A204.1 (cell line): ENCODE measurements at regions not wholly inside any gene's neighbourhood (a gene's known extent, or its start where the extent isn't known, plus 50 kb on each side); places are given as distances from the start of the nearest gene placed in this dataset.

ENCODE experiments used
- FAIRE-seq: peaks from 2 replicates; lab custom pipeline; 2012; peaks lifted over from hg19 to GRCh38; lab: Jason Lieb, UNC

DNA sequence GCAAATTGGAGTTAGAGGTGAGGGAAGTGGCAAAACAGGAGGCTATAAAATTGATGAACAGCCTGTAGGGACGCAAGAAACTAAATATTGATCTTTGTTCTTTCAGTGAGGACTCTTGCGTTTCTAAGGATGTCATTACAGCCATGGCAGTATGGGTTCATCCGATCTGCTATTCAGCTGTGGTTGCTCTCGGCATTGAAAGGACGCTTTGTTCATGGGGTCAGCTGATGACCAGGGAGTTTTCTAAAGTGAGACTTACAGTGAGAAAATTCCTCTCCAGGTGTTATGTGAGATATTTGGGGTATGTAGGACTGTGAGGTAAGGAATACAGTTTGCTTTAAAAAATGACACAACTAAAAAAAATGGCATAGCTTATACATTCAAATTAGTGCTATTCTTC, 52.7 kb upstream of the PELI1 start:
- FAIRE-seq, result no peak

DNA sequence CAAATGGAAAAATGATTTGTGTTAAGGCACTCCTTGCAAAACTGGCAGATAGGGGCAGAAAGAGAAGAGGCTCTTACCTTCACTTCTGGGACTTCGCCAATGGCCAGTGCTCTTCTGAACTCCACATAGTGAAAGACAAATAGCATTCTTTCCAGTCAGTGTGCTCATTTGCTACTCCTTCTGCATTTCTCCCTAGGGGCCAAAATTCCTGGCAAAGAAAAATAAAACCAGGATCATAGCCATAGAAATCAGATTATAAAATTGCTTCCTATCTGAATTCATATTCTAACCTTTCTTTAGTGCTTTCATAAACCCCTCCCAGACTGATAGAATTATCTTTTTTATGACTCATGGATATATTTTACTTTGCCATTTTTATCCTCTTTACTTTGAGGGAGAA, 56.9 kb upstream of the PELI1 start:
- no peak for FAIRE-seq

DNA sequence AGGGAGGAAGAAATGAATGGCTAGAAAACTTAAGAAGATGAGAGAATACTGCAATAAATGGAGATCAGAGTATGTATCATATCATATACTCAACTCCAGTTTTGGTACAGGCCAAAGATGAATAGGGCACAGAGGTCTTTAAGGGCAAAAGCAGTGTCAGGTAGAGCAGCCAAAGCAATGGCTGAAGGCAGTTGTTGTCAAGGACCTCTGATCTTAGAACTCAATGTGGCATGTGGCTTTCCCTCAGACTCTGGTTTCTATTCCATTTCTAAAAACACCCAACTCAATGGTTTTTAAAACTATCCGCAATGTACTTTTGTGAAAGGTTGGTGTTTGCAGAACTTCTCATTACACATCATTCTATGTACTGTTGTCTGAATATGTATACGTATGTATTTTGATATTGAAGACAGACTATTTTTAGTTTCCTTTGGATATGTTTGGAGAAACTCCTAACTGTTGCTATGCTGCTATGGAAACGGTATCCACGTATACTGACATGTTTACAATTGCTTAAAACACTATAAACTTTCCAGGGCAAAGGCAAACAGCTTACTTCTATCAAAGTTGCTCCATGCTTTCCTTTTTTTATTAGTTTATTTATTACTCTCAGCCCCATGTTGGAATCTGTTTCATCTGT, 58.1 kb upstream of the PELI1 start:
- no peak for FAIRE-seq

DNA sequence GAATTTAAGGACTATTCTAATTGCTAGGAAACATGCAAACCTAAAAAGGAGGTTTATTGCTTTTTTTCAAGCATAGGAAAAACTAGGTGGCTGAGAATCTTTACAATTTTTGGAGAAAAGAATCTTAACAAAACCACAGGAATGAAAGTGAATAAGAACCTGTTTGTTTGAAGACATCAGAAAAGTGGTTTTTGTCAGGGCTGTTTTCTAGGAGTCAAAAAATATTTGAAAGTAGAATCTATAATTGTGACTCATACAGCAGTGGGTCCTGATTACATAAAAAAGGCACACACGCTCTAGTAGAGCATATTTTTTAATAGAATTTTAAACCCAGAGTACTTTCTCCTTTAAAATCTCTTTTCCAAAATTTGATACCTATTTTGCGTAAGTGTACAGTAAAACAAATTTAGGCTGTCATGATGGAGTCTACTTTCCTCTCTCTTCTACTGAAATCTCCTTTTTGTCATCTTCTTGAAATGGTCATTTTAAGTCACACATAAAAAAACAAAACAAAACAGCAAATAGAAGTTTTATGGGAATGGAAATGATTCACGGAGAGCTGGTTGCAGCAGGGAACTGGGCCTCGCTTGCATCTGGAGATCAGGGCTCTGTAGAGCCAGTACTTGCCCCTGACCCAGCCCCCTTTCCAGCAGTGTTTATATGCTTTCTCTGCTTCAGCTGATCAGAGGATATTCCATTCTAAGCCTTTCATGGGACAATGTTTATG, 59.1 kb upstream of the PELI1 start:
- no peak for FAIRE-seq

DNA sequence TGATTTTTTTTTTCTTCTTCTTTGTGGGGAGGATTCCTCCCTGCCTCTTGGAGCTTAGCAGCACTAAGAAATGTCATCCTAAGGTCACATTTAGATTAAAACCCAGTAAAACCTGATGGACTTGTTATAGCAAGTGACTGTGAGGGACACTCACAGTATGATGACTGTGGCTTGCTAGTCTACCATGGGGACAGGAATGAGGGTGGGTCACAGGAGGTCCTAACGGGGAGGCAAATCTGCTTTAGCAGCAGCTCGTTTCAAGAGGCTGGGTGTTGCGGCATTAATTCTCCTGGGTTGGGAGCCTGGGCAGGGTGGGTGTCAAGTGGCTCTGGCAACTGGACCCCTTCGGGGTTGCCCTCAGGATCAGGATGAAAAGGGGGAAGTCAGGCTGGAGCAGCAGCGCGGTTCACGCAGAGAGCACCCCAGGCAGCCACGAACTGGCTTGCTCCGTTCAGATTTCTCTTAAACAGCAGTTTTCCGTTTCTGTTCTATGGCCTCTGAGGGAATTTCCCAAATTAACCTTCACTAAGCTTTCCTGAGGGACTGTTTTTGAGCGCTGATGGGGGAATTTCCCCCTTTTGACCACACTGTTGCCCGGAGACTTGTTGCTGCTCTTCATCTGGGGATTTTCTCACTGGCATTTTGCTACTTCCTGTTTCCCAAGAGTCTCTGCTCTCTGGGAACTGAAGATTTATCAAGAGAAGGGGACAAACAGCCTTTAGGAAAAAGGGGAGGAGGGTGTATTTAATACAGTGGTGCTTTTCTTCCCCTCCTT, 59.8 kb upstream of the PELI1 start:
- FAIRE-seq, result no peak

DNA sequence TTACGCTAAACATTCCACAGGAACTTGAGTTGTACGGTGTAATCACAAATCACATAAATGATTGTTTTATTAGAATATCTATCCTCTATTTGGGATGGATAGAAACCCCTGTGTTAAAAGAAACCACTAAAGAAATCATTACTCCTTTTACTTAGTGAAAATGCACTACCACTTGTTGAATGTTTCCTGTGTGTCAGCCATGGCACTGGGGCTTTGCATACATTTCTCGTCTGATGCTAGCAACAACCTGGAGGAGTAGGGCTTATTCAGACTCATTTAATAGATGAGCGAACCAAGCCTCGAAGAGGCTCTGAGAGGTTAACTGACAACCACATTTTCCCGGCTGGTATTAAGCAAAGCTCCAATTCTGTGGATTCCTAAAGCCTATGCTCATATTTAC, 60.5 kb upstream of the PELI1 start:
- FAIRE-seq, result no peak

DNA sequence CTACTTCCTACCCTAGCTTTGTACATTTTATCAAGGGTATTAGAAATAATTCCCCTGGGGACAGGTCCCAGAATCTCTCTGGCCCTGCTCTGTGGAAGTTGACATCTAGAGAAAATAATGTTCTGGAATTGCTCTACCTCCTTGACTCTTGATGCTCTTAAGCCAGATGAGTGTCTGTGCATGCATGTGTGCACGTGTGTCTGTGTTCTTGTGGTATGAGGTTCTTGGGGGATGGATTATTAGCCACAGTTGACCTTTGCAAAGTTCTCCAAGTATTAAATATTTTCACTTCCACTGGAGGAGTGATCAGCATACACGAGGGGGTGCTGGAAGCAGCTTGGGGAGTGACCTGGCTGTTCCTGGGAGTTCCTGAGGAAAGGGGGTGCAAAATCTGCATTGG, 61.2 kb upstream of the PELI1 start:
- FAIRE-seq, result no peak

DNA sequence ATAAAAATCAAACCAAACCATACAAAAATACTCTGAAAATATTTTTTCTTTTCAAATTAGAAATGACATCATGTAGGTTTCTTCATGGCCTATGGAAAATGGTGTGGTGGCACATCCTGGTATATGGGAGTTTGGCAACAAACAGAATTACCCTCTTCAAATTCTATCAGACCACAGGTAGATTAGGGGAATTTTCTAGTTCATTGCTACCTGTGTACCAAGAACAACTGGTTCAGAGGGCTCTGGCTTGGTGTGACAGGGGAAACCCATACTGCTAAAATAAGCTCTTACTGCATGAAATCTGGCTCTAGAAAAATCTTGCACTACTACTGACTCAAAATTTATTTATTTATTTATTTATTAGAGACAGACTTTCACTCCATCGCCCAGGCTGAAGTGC, 63.4 kb upstream of the PELI1 start:
- FAIRE-seq, result no peak

DNA sequence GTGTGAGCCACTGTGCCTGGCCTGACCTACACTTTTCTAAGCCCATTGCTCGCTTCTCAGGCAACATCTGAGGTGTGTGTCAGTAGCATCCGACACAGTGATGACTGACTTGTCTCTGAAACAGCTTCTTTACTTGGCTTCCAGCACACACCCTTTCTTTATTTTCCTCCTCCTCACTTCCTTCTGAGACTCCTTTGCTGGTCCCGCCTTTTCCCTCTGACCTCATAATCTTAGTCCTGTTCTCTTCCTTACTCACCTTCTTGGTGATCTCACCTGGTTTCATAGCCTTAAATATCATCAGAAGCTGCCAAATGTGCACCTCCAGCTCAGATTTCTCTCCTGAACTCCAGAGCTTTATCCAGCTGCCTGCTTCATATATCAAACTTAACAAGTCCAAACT, 66.6 kb upstream of the PELI1 start:
- FAIRE-seq, result no peak

DNA sequence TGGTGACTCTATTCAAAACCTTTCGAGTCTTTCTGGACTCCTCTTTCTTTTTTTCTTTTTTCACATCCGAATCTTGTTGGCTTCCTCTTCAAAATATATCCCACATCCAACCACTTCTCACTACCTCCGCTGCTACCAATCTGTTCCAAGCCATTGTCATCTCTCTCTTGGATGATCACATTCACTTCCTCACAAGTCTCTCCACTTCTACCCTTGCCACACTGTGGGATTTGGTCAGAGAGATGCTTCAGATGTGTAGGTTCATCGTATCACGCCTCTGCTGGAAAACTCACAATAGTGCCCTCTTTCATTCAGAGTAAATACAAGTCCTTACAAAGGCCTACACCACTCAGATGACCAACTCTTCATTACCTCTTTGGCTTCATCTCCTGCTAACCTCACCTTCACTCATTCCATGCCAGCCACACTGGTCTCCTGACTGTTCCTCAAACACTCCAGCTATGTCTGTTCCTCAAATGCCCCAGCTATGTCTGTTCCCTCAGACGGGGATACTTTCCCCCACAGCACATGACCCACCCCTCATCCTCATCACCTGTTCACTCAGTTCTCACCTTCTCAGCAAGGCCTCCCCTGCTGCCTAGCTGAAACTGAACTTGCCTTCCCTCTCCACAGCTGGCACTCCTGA, 67.2 kb upstream of the PELI1 start:
- no peak for FAIRE-seq

DNA sequence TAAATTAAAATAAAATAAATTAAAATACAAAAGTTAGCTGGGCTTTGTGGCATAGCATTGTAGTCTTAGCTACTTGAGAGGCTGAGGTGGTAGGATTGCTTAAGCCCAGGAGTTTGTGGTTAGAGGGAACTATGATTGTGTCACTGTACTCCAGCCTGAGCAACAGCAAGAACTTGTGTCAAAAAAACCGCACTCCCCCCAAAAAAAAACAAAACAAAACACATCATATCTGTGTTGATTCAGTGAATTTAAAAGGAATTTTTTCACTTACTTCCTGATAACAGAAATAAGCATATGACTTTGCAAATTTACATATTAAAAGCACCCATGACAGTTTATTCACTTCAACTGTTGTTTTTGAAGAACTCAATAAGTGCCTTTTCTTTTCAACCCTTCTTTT, 68.1 kb upstream of the PELI1 start:
- FAIRE-seq, result no peak

DNA sequence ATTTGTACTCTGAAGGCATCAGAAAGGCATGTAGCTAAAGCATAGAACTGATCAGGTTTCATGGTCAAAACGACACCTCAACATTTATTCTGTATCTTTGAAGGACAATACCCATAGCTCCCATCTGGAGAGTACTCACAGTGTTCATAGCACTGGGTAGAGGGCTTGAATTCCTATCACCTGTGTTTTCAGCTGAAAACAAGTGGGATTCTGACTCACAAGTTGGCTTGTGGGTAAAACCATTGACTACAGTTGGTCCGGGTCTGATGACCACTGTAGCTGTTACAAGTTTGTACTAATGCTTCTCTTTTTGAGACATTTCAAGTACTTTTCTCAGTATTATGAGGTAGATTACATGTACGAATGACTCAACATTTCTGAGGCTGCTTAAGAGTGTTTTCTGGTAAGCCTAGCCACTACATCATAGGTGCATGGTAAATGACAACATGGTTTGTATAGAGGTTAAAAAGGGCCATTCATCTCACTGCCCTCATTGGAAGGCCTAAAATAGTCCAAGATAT, 68.6 kb upstream of the PELI1 start:
- no peak for FAIRE-seq

DNA sequence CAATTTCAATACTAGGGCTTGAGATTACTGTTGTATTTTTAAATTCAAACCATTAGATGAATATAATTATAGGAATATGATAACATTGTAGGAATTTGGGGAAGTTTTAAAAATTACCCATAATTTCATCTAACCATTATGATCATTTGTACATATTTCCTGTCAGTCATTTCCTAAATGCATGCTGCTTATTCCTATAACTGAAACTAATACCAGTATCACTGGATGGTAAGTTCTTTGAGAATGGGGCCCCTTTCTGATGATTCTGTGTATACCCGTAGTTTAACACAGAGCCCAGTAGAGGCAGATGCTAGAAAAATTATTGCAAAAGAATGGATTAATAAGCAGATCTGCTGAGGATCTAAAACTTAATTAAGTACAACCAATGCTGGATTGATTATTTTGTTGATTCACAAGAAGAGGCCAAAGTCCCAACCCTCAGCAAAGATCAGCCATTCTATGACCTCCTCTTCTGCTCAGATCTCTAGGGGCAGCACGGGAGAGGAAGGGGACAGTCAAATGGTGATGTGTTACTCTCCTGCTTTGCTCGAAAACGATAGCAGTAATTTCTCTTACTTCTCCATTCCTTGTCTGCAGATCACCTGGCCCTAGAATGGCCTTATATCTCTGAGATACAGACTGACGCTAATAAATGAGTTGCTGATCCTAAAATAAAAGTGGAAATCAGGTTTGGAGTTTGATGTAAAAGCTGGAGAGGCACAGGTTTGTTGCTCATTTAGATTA, 69.5 kb upstream of the PELI1 start:
- FAIRE-seq, result no peak

DNA sequence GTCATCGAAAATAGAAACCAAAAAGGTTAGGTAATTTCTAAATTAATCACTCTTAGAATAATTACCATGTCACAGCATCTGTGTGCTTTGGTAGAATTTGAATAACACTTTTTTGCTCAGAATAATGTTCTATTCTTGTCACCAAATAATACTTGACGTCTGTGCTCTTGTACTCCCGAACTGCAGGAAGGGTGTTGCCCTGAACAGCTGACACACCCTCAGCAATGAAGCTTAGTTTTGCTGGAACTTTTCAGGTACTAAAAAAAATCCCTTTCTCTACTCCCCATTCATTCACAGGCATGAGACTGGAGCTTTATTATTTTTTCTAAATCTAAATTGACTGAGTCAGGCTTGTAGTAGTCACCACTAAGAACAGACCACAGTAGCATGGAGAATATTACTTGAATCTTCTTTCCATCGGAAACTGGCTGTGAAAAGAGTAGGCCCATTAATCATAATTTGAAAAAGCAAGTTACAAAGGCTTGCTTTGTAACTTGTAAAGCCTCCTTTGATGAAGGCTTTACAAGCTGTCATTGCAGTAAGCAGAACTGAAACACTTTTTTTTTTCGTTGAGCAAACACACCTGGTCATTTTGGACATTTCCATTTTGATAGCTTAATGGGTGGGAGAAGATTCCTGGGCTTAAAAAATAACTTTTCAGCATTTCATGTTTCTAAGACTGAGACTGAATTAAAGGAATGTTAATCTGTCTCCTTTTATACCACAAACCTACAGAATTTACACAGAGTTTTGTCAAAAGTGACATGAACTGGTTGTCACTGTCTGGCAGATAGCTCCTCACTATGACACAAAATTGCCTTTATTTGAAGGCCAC, 70.3 kb upstream of the PELI1 start:
- FAIRE-seq, result no peak

DNA sequence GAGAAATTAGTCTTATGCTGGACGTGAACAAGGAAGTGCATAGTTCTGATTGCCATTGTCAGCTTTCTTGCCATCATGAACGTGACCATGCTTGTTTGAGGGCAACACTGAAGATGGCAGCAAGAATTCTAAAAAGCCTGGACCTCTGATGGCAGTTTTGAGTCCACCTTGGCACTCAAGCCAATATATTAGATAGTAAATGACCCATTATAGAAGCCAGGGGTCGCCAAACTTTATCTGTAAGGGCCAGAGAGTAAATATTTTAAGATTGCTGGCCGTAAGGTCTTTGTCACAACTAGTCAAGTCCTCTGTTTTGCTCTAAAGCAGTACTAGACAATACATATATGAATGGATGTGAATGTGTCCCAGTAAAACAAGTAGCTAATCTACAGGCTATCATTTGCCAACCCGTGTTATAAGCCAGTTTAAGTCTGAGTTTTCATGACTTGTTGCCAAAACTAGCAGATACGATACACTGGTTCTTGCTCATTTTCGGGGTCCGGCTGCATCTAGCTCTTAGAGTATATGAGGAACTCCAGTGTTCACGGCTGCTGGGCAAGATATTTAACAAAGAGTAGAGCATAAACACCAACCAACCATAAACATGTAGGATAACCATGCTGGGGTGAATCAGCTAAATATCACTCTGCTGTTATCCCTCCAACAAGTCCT, 73.1 kb upstream of the PELI1 start:
- FAIRE-seq, result no peak

DNA sequence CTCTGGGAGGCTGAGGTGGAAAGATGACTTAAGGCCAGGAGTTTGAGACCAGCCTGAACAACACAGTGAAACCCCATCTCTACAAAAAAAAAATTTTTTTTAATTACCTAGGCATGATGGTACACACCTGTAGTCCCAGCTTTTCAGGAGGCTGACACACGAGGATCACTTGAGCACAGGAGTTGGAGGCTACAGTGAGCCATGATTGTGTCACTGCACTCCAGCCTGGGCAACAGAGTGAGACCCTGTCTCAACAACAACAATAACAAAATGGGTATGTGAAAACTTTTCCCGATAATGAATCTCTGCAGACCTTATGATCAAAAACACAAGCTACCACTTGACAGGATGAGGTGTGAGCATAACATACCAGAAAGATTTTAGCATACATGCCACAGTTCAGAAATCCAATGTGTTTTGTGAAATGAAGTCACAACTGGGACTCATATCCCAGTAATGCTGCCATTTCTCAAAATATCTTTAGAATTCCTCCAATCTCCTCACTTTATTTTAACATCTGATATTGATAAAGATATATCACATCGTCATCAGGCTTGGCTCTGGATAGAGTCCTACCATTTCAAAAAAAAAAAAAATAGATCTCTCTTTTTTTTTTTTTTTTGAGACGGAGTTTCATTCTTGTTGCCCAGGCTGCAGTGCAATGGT, 74.0 kb upstream of the PELI1 start:
- FAIRE-seq, result no peak

DNA sequence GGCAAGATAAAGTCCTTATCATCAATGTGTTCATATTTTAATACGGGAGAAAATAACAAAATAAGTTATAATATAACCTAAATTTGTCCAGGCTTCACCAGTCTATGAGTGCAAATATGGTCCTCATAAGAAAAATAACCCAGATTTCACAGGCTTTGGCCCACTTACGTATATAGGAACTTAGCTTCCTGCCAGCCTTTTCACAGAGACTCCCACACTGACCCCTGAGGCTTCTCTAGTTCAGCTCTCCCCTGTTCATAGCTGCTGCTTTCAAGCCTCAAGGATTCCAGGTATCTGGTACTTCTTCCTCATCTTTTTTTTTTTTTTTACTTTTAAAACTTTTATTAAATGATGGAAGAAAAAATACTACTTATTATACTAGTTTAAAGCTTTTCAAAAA, 74.9 kb upstream of the PELI1 start:
- FAIRE-seq, result no peak

DNA sequence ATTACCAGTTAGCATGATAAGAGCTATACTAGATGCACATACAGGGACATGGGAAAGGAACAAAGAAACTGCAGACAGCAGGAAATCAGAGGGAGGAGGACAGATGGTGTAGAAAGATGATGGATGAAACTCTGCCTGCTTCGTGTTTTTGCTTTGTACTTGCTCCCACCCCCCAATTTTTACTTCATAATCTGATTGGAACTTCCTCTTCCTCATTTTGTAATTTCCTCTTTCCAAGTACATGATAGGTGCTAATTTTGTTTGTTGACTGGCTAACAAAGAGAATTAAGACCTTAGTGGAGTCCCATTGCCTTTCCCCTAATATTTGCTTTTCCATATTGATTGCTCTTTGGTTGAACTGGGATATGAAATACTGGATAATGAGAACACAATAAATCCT, 76.0 kb upstream of the PELI1 start:
- no peak for FAIRE-seq

DNA sequence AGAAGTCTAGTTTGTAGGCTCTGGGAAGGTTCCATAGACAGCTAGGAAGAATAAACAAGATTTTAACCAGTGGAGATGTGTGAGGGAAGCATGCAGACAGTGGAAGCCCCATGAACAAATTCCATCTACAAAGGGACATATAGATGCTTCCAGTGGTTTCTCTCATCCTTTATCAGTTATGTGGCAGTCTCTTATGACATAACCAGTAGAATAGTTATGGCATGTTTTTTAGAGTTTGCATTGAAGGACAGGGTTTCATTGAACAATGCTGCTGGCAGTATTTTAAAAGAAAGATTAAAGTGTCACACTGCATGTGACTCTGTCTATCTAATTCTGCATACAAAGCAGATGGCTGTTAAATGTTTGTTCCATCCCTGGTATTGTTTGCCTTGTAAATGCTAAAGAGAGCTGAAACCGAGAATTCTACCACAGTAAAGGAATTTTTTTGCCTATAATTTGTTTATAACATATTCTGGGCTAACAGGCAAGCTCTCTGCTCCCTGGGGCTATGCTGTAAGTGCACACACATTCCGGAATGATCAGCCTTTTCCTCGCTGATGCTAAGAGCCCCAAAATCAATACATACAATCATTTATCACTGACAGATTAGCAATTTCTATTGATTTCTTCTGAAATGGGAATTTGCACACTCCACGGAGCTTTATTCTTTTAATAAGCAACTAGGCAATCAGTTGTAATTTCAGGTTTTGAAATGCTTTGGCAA, 76.8 kb upstream of the PELI1 start:
- no peak for FAIRE-seq
